Activated B cell treated with CpG ODN at 0.5 μM for 24 hours (primary cell): ENCODE measurements at regions not wholly inside any gene's neighbourhood (a gene's known extent, or its start where the extent isn't known, plus 50 kb on each side); places are given as distances from the start of the nearest gene placed in this dataset.

Experiments
- ATAC-seq: fragments of 200-7000 bp; cut with Tn5 transposase; one replicate; pipeline ENCODE4 v1.10.0; 2021; ENCODE audit warnings: low read depth, mild to moderate bottlenecking, moderate library complexity
- CTCF ChIA-PET: fragments of 350-600 bp; sonication (Branson Sonifier 250); formaldehyde crosslinking; loops from one replicate; lab custom pipeline; 2021; ENCODE audit warnings: antibody characterized with exemption; lab: Charles Lee
- POLR2A ChIA-PET: fragments of 350-600 bp; sonication (Branson Sonifier 250); formaldehyde crosslinking; loops from one replicate; lab custom pipeline; 2021; ENCODE audit warnings: antibody characterized with exemption; lab: Charles Lee
- DNase-seq: peaks from one replicate; pipeline ENCODE4 v3.0.0; 2022
- H3K27ac Mint-ChIP-seq: one replicate; pipeline ENCODE4 v1.8.0; 2020; ENCODE audit warnings: mixed read lengths
- H3K27me3 Mint-ChIP-seq: one replicate; pipeline ENCODE4 v1.8.0; 2021; ENCODE audit warnings: mixed read lengths
- H3K36me3 Mint-ChIP-seq: one replicate; pipeline ENCODE4 v1.8.0; 2021; ENCODE audit warnings: low read depth, mixed read lengths
- H3K4me1 Mint-ChIP-seq: one replicate; pipeline ENCODE4 v1.8.0; 2021; ENCODE audit warnings: mixed read lengths
- H3K4me3 Mint-ChIP-seq: one replicate; pipeline ENCODE4 v1.8.0; 2020; ENCODE audit warnings: mild to moderate bottlenecking, mixed read lengths
- H3K9me3 Mint-ChIP-seq: one replicate; pipeline ENCODE4 v1.8.0; 2020; ENCODE audit warnings: mixed read lengths
- CTCF ChIP-seq: fragments of 200-600 bp; IDR thresholded peaks from one replicate; pipeline ENCODE4 v1.8.0; 2022; ENCODE audit warnings: antibody characterized with exemption, mild to moderate bottlenecking
- intact Hi-C: fragments of 100-400 bp; cut with micrococcal nuclease; formaldehyde crosslinking; loops from one replicate; pipeline ENCODE4 v1.15.1; 2024

- DNase-seq, result no peak
- ChIA-PET POLR2A (no interaction called here), CTCF (no interaction called here)
- no peak overlapping the region for H3K27ac Mint-ChIP-seq
- TF ChIP-seq CTCF, result no peak
- H3K9me3 Mint-ChIP-seq, result peaks cover 13% of the 10 kb centered on the region
- H3K36me3 Mint-ChIP-seq, result no peaks in the 10 kb centered on the region
- peaks cover 5% of the 10 kb centered on the region for H3K27me3 Mint-ChIP-seq
- H3K4me1 Mint-ChIP-seq, result no peaks in the 10 kb centered on the region
- intact Hi-C loops, result no loop called here
- no peak overlapping the region for H3K4me3 Mint-ChIP-seq
- ATAC-seq, result no peak
Measured at GRCh38 chr17:72240333-72240732, 119.5 kb downstream of the SOX9 start.

GRCh38 chr17:72244494-72244893 lies 123.7 kb downstream of the SOX9 start:
- Mint-ChIP-seq H3K27me3 (no peaks in the 10 kb centered on the region), H3K4me1 (no peaks in the 10 kb centered on the region), H3K4me3 (no peak overlapping the region), H3K36me3 (no peaks in the 10 kb centered on the region), H3K27ac (no peak overlapping the region), H3K9me3 (peaks cover 14% of the 10 kb centered on the region)
- POLR2A ChIA-PET, result no interaction called here
- DNase-seq, result no peak
- intact Hi-C loops, result no loop called here
- TF ChIP-seq CTCF, result no peak
- CTCF ChIA-PET, result no interaction called here
- no peak for ATAC-seq

- Mint-ChIP-seq H3K4me3 (no peak overlapping the region), H3K27me3 (no peaks in the 10 kb centered on the region), H3K4me1 (no peaks in the 10 kb centered on the region), H3K27ac (no peak overlapping the region), H3K9me3 (peaks cover 12% of the 10 kb centered on the region), H3K36me3 (no peaks in the 10 kb centered on the region)
- TF ChIP-seq CTCF, result no peak
- DNase-seq, result no peak
- CTCF ChIA-PET, result no interaction called here
- ATAC-seq, result no peak
- POLR2A ChIA-PET, result no interaction called here
- intact Hi-C loops, result no loop called here
Measured at GRCh38 chr17:72244956-72245355, 124.1 kb downstream of the SOX9 start.

GRCh38 chr17:72249441-72249840 lies 128.6 kb downstream of the SOX9 start:
- Mint-ChIP-seq H3K9me3 (peaks cover 8% of the 10 kb centered on the region), H3K27me3 (no peaks in the 10 kb centered on the region), H3K4me1 (no peaks in the 10 kb centered on the region), H3K4me3 (no peak overlapping the region), H3K27ac (no peak overlapping the region), H3K36me3 (no peaks in the 10 kb centered on the region)
- no peak for TF ChIP-seq CTCF
- ChIA-PET POLR2A (no interaction called here), CTCF (no interaction called here)
- ATAC-seq (no peak), DNase-seq (no peak)
- intact Hi-C loops, result no loop called here

- Mint-ChIP-seq H3K36me3 (no peaks in the 10 kb centered on the region), H3K4me1 (no peaks in the 10 kb centered on the region), H3K27me3 (no peaks in the 10 kb centered on the region), H3K9me3 (peaks cover 6% of the 10 kb centered on the region), H3K27ac (no peak overlapping the region), H3K4me3 (no peak overlapping the region)
- ATAC-seq, result no peak
- ChIA-PET POLR2A (no interaction called here), CTCF (no interaction called here)
- DNase-seq, result no peak
- intact Hi-C loops, result no loop called here
- TF ChIP-seq CTCF, result no peak
Measured at GRCh38 chr17:72250206-72250605, 129.4 kb downstream of the SOX9 start.
